K562 (cell line): ENCODE measurements at regions not wholly inside any gene's neighbourhood (a gene's known extent, or its start where the extent isn't known, plus 50 kb on each side); places are given as distances from the start of the nearest gene placed in this dataset.

Experiments
- ATAC-seq: fragments of 200-7000 bp; cut with Tn5 transposase; 3 replicates; pipeline ENCODE4 v1.9.1; 2020; ENCODE audit warnings: moderate library complexity
- BruUV-seq: library from RNA; stranded (reverse); fragments of 400-500 nt; replicated peaks from 2 replicates; lab custom pipeline; 2021; lab: Mats Ljungman, UMichigan
- CTCF ChIA-PET: fragments of 300-600 bp; formaldehyde crosslinking; extraction: SDS; loops from one replicate; lab custom pipeline; 2021; ENCODE audit warnings: low intra/inter-chr PET ratio; lab: Yijun Ruan, JAX
- POLR2A ChIA-PET: fragments of 300-600, 350-650 bp; sonication (Branson Sonifier 250); formaldehyde crosslinking; extraction: SDS; loops from one replicate; lab custom pipeline; 2021; ENCODE audit warnings: antibody characterized with exemption, inconsistent platforms; lab: Yijun Ruan, JAX
- DNase-seq, 4 experiments: peaks; one replicate each; pipeline versions ENCODE4 v3.0.0 to v3.0.0-alpha.2; 2011 to 2018; ENCODE audit warnings: low spot score in 3 of 4, mixed read lengths in 3 of 4; ENCODE audit errors: extremely low read depth in 1 of 4
- FAIRE-seq: peaks from 2 replicates; lab custom pipeline; 2011; peaks lifted over from hg19 to GRCh38; lab: Jason Lieb, UNC
- H2AFZ ChIP-seq: 2 replicates; pipeline ENCODE4 v1.6.0; 2011; ENCODE audit warnings: low read depth, low read length, control low read depth, inconsistent platforms
- H3K27ac ChIP-seq: fragments of 200-600 bp; 3 replicates; pipeline ENCODE4 v1.8.0; 2011; ENCODE audit warnings: low read depth, mild to moderate bottlenecking, control low read depth, inconsistent platforms, low read length, moderate library complexity, mixed read lengths; ENCODE audit errors: extremely low read depth
- H3K27me3 ChIP-seq, 2 experiments: fragments of 300-600 bp in 1 of 2; 2 replicates in 1 of 2; 3 replicates in 1 of 2; pipeline versions ENCODE4 v1.6.0 to v1.8.0; 2011; ENCODE audit warnings: inconsistent platforms in 2 of 2, low read length in 2 of 2, mild to moderate bottlenecking in 1 of 2, mixed read lengths in 1 of 2, moderate library complexity in 1 of 2; ENCODE audit not compliant: control insufficient read depth in 2 of 2, insufficient read depth in 2 of 2
- H3K36me3 ChIP-seq: fragments of 300-600 bp; 3 replicates; pipeline ENCODE4 v1.8.0; 2011; ENCODE audit warnings: mild to moderate bottlenecking, low read length, inconsistent platforms; ENCODE audit not compliant: control insufficient read depth, insufficient read depth
- H3K4me1 ChIP-seq, 2 experiments: fragments of 200-600 bp in 1 of 2; replicated peaks in 1 of 2; 2 replicates in 1 of 2; 3 replicates in 1 of 2; pipeline versions ENCODE4 v1.5.1 to v1.8.0; 2011; ENCODE audit warnings: inconsistent platforms in 2 of 2, low read length in 2 of 2, mild to moderate bottlenecking in 1 of 2, mixed read lengths in 1 of 2, moderate library complexity in 1 of 2; ENCODE audit not compliant: control insufficient read depth in 2 of 2, insufficient read depth in 2 of 2
- H3K4me2 ChIP-seq: 2 replicates; pipeline ENCODE4 v1.6.1; 2011; ENCODE audit warnings: low read length, control low read depth, inconsistent platforms, mixed read lengths; ENCODE audit not compliant: insufficient read depth
- H3K4me3 ChIP-seq: fragments of 200-600 bp; sonication (generic), shearing (Covaris generic); 2 replicates; pipeline ENCODE4 v1.5.1; 2016; ENCODE audit warnings: control low read depth, inconsistent platforms
- H3K79me2 ChIP-seq: fragments of 200-600 bp; 3 replicates; pipeline ENCODE4 v1.8.0; 2011; ENCODE audit warnings: low read length, inconsistent platforms; ENCODE audit not compliant: control insufficient read depth, insufficient read depth
- H3K9ac ChIP-seq, 2 experiments: 2 replicates each; pipeline versions ENCODE4 v1.6.0 to v1.6.1; 2011; ENCODE audit warnings: low read depth in 2 of 2, low read length in 2 of 2, control low read depth in 1 of 2, inconsistent platforms in 1 of 2, mild to moderate bottlenecking in 1 of 2, mixed read lengths in 1 of 2; ENCODE audit not compliant: insufficient read depth in 1 of 2
- H3K9me1 ChIP-seq: one replicate; pipeline ENCODE4 v1.6.0; 2011; ENCODE audit warnings: inconsistent platforms, mild to moderate bottlenecking, low read length, moderate library complexity; ENCODE audit not compliant: control insufficient read depth, insufficient read depth
- H3K9me3 ChIP-seq: replicated peaks from 2 replicates; pipeline ENCODE4 v1.5.1; 2011; ENCODE audit warnings: low read depth, low read length, inconsistent platforms; ENCODE audit not compliant: control insufficient read depth, insufficient read depth
- H4K20me1 ChIP-seq: replicated peaks from 2 replicates; pipeline ENCODE4 v1.6.1; 2011; ENCODE audit warnings: low read length, inconsistent platforms, mixed read lengths; ENCODE audit not compliant: control insufficient read depth, insufficient read depth
- ARNT ChIP-seq, 2 experiments: fragments of 450-650 bp; IDR thresholded peaks; 2 replicates each; pipeline ENCODE4 v1.6.1; 2016; ENCODE audit warnings: mild to moderate bottlenecking in 1 of 2
- ESRRB ChIP-seq: fragments of 250-450 bp; sonication (Bioruptor Pico); IDR thresholded peaks from 2 replicates; pipeline ENCODE4 v1.5.0; 2020; ENCODE audit warnings: mild to moderate bottlenecking, moderate library complexity, borderline replicate concordance
- IRF9 ChIP-seq: fragments of 450-650 bp; IDR thresholded peaks from 2 replicates; pipeline ENCODE4 v1.6.1; 2016; ENCODE audit warnings: missing biosample characterization, missing genetic modification characterization
- KAT8 ChIP-seq: fragments of 450-650 bp; IDR thresholded peaks from 2 replicates; pipeline ENCODE4 v1.6.1; 2016; ENCODE audit warnings: low read depth, mild to moderate bottlenecking
- NCOA6 ChIP-seq: fragments of 450-650 bp; IDR thresholded peaks from 2 replicates; pipeline ENCODE4 v1.6.1; 2017; ENCODE audit warnings: mild to moderate bottlenecking
- NELFE ChIP-seq: IDR thresholded peaks from 2 replicates; pipeline ENCODE4 v1.6.1; 2011; ENCODE audit warnings: mild to moderate bottlenecking; ENCODE audit not compliant: insufficient read depth, insufficient read length
- RBFOX2 ChIP-seq: fragments of 200-400 bp; formaldehyde crosslinking; IDR thresholded peaks from 2 replicates; pipeline ENCODE4 v1.6.1; 2017; ENCODE audit warnings: low read depth, mild to moderate bottlenecking, low read length, moderate library complexity
- REST ChIP-seq, 2 experiments: fragments of 450-650 bp; formaldehyde crosslinking in 1 of 2; IDR thresholded peaks; 2 replicates each; pipeline versions ENCODE4 v1.4.0 to v1.6.1; 2014 to 2020; ENCODE audit warnings: mild to moderate bottlenecking in 2 of 2, borderline replicate concordance in 1 of 2, low read depth in 1 of 2
- ZNF347 ChIP-seq: fragments of 450-650 bp; formaldehyde crosslinking; IDR thresholded peaks from 2 replicates; pipeline ENCODE4 v1.4.0; 2020; ENCODE audit warnings: low read depth, mild to moderate bottlenecking, moderate library complexity
- WGBS: fragments of 100-300 bp; shearing (Covaris generic); methylation state at CpG from one replicate; pipeline ENCODE4 v1.1.6; 2016; ENCODE audit warnings: low coverage, mixed read lengths; ENCODE audit not compliant: insufficient coverage; ENCODE audit errors: missing lambda C conversion rate; 5-methylcytosine and 5-hydroxymethylcytosine counted together
- in situ Hi-C: fragments of 300-500 bp; cut with MboI; formaldehyde crosslinking; loops from 4 replicates; pipeline ENCODE4 v1.15.0; 2018; ENCODE audit warnings: inconsistent platforms, mixed read lengths
- intact Hi-C: fragments of 100-400 bp; cut with micrococcal nuclease; formaldehyde crosslinking; loops from 2 replicates; pipeline ENCODE4 v1.14.2; 2022

GRCh38 chr2:40859617-40860016, 407.7 kb upstream of the SLC8A1 start:
- CTCF ChIA-PET = no interaction called here
- BruUV-seq = no TSS peak
- no peak overlapping the region for H3K27ac ChIP-seq

GRCh38 chr2:40867829-40868228, 415.9 kb upstream of the SLC8A1 start:
- no TSS peak for BruUV-seq
- no peak overlapping the region for H3K4me2 ChIP-seq
- 0% methylated on average over 5 of the region's 5 CpGs for WGBS
- no peaks in the 10 kb centered on the region for H4K20me1 ChIP-seq
- no peaks in the 10 kb centered on the region for H3K27me3 ChIP-seq
- H3K79me2 ChIP-seq = no peaks in the 10 kb centered on the region
- no peaks in the 10 kb centered on the region for H3K9me1 ChIP-seq
- H3K4me3 ChIP-seq = no peak overlapping the region
- ATAC-seq (no peak), DNase-seq (no peak), FAIRE-seq (no peak)
- no peak overlapping the region for H3K9ac ChIP-seq
- in situ Hi-C loops = no loop called here
- no peak overlapping the region for H2AFZ ChIP-seq
- H3K9me3 ChIP-seq = no peaks in the 10 kb centered on the region
- H3K36me3 ChIP-seq = no peaks in the 10 kb centered on the region
- ChIA-PET CTCF (no interaction called here), POLR2A (no interaction called here)
- H3K27ac ChIP-seq = no peak overlapping the region
- H3K4me1 ChIP-seq = no peaks in the 10 kb centered on the region
- intact Hi-C loops = no loop called here
- TF ChIP-seq RBFOX2 = no peak
- TF ChIP-seq ARNT (IDR thresholded peaks at IDR 0.05) = no peak
- no peak for TF ChIP-seq NELFE
- no peak for TF ChIP-seq IRF9 (tag)
- TF ChIP-seq REST (IDR thresholded peaks at IDR 0.05; ENCODE audit: borderline replicate concordance) = no peak
- TF ChIP-seq REST (CRISPR knock-in tag; IDR thresholded peaks at IDR 0.05; ENCODE audit: low read depth) = no peak
- TF ChIP-seq KAT8 = no peak

More at GRCh38 chr2:40859617-40860016, 407.7 kb upstream of the SLC8A1 start:
- no peaks in the 10 kb centered on the region for H3K79me2 ChIP-seq
- H4K20me1 ChIP-seq = no peaks in the 10 kb centered on the region
- no peak overlapping the region for H3K9ac ChIP-seq
- H3K9me1 ChIP-seq = no peaks in the 10 kb centered on the region
- POLR2A ChIA-PET = no interaction called here
- FAIRE-seq (no peak), DNase-seq (no peak), ATAC-seq (no peak)
- no peaks in the 10 kb centered on the region for H3K9me3 ChIP-seq
- H3K27me3 ChIP-seq = no peaks in the 10 kb centered on the region
- no peaks in the 10 kb centered on the region for H3K4me1 ChIP-seq
- no peak overlapping the region for H3K4me3 ChIP-seq
- in situ Hi-C loops (no loop called here), intact Hi-C loops (no loop called here)
- TF ChIP-seq NCOA6 = no peak
- TF ChIP-seq ESRRB (CRISPR knock-in tag) = no peak
- no peak for TF ChIP-seq ZNF347 (CRISPR knock-in tag)
- 0% methylated on average over 1 of the region's 1 CpG for WGBS
- no peak overlapping the region for H2AFZ ChIP-seq
- H3K36me3 ChIP-seq = no peaks in the 10 kb centered on the region
- no peak overlapping the region for H3K4me2 ChIP-seq
